CD14-positive monocyte (primary cell): ENCODE measurements at regions not wholly inside any gene's neighbourhood (a gene's known extent, or its start where the extent isn't known, plus 50 kb on each side); places are given as distances from the start of the nearest gene placed in this dataset.

Source experiments
- DNase-seq, 3 donors: peaks; one replicate each; pipeline ENCODE4 v3.0.0-alpha.2; 2011 to 2022
- H2AFZ ChIP-seq: 2 replicates; pipeline ENCODE4 v1.6.0; 2012; ENCODE audit warnings: mild to moderate bottlenecking, low read depth, low read length, inconsistent platforms; ENCODE audit not compliant: insufficient read depth, poor library complexity, severe bottlenecking
- H3K27ac ChIP-seq, 2 donors: 1 replicate in 1 of 2; 2 replicates in 1 of 2; pipeline ENCODE4 v1.5.1; 2012 to 2013; ENCODE audit warnings: low read length in 2 of 2, control low read depth in 1 of 2, inconsistent platforms in 1 of 2, low read depth in 1 of 2, mild to moderate bottlenecking in 1 of 2
- H3K27me3 ChIP-seq, 2 donors: one replicate each; pipeline versions ENCODE4 v1.6.0 to v1.6.1; 2011 to 2013; ENCODE audit warnings: low read length in 2 of 2; ENCODE audit not compliant: control insufficient read depth in 2 of 2, insufficient read depth in 2 of 2
- H3K36me3 ChIP-seq, 2 donors: replicated peaks in 1 of 2; 1 replicate in 1 of 2; 2 replicates in 1 of 2; pipeline versions ENCODE4 v1.5.1 to v1.6.1; 2012 to 2013; ENCODE audit warnings: low read length in 2 of 2, control low read depth in 1 of 2, inconsistent platforms in 1 of 2, mild to moderate bottlenecking in 1 of 2; ENCODE audit not compliant: insufficient read depth in 2 of 2, control insufficient read depth in 1 of 2
- H3K4me1 ChIP-seq, 2 donors: 1 replicate in 1 of 2; 2 replicates in 1 of 2; pipeline versions ENCODE4 v1.5.1 to v1.6.1; 2012 to 2013; ENCODE audit warnings: low read length in 2 of 2, control low read depth in 1 of 2, inconsistent platforms in 1 of 2, mild to moderate bottlenecking in 1 of 2, moderate library complexity in 1 of 2; ENCODE audit not compliant: insufficient read depth in 2 of 2, control insufficient read depth in 1 of 2
- H3K4me2 ChIP-seq: replicated peaks from 2 replicates; pipeline ENCODE3; 2012; ENCODE audit warnings: low read length, moderate library complexity, mild to moderate bottlenecking; ENCODE audit not compliant: poor library complexity, severe bottlenecking; ENCODE audit errors: extremely low read depth
- H3K4me3 ChIP-seq, 3 experiments: fragments of 200-600 bp in 1 of 3; sonication (generic) in 1 of 3; replicated peaks in 1 of 3; 1 replicate in 2 of 3; 2 replicates in 1 of 3; pipeline ENCODE4 v1.5.1; 2011 to 2013; ENCODE audit warnings: low read length in 3 of 3, mild to moderate bottlenecking in 3 of 3, control low read depth in 2 of 3, low read depth in 2 of 3, inconsistent platforms in 1 of 3, moderate library complexity in 1 of 3
- H3K79me2 ChIP-seq: 2 replicates; pipeline ENCODE4 v1.6.0; 2012; ENCODE audit warnings: mild to moderate bottlenecking, control low read depth, inconsistent platforms, low read length, moderate library complexity; ENCODE audit not compliant: insufficient read depth
- H3K9ac ChIP-seq: 2 replicates; pipeline ENCODE4 v1.6.0; 2017; ENCODE audit warnings: low read length, mild to moderate bottlenecking; ENCODE audit not compliant: insufficient read depth, poor library complexity, severe bottlenecking
- H3K9me3 ChIP-seq, 2 donors: replicated peaks in 1 of 2; 1 replicate in 1 of 2; 2 replicates in 1 of 2; pipeline versions ENCODE4 v1.5.1 to v1.6.1; 2012 to 2013; ENCODE audit warnings: low read length in 2 of 2, control low read depth in 1 of 2; ENCODE audit not compliant: control insufficient read depth in 1 of 2, insufficient read depth in 1 of 2
- H4K20me1 ChIP-seq: 2 replicates; pipeline ENCODE4 v1.6.0; 2012; ENCODE audit warnings: mild to moderate bottlenecking, low read length, control low read depth, moderate library complexity; ENCODE audit not compliant: insufficient read depth
- H3K27ac Mint-ChIP-seq, 7 donors: one replicate each; pipeline ENCODE4 v1.8.0; 2020; ENCODE audit warnings: mild to moderate bottlenecking in 7 of 7, mixed read lengths in 7 of 7, moderate library complexity in 6 of 7, inconsistent platforms in 2 of 7
- H3K27me3 Mint-ChIP-seq, 3 donors: one replicate each; pipeline ENCODE4 v1.8.0; 2021 to 2022; ENCODE audit warnings: low read depth in 3 of 3, mild to moderate bottlenecking in 3 of 3, mixed read lengths in 3 of 3, moderate library complexity in 3 of 3, inconsistent platforms in 1 of 3
- H3K36me3 Mint-ChIP-seq, 2 donors: one replicate each; pipeline ENCODE4 v1.8.0; 2020; ENCODE audit warnings: mixed read lengths in 2 of 2, inconsistent platforms in 1 of 2, mild to moderate bottlenecking in 1 of 2
- H3K4me1 Mint-ChIP-seq: one replicate; pipeline ENCODE4 v1.8.0; 2020; ENCODE audit warnings: mild to moderate bottlenecking, mixed read lengths
- H3K4me3 Mint-ChIP-seq, 2 donors: one replicate each; pipeline ENCODE4 v1.8.0; 2020; ENCODE audit warnings: mild to moderate bottlenecking in 2 of 2, mixed read lengths in 2 of 2, moderate library complexity in 1 of 2
- H3K9me3 Mint-ChIP-seq, 7 donors: one replicate each; pipeline ENCODE4 v1.8.0; 2020 to 2022; ENCODE audit warnings: mixed read lengths in 7 of 7, mild to moderate bottlenecking in 6 of 7, moderate library complexity in 6 of 7, inconsistent platforms in 2 of 7
- WGBS: methylation state at CpG from one replicate; pipeline ENCODE4 v1.1.5; 2013; ENCODE audit warnings: missing lambda C conversion rate; ENCODE audit not compliant: insufficient coverage; 5-methylcytosine and 5-hydroxymethylcytosine counted together
- intact Hi-C, 2 donors: fragments of 100-400 bp; cut with micrococcal nuclease; formaldehyde crosslinking; loops; one replicate each; pipeline versions ENCODE4 v1.15.0 to v1.15.1; 2023
- TF ChIP-seq, protein P1 (sequence below): fragments of 200-600 bp; IDR thresholded peaks from one replicate; pipeline ENCODE4 v1.8.0; 2022; ENCODE audit warnings: antibody characterized with exemption, mild to moderate bottlenecking

DNA sequence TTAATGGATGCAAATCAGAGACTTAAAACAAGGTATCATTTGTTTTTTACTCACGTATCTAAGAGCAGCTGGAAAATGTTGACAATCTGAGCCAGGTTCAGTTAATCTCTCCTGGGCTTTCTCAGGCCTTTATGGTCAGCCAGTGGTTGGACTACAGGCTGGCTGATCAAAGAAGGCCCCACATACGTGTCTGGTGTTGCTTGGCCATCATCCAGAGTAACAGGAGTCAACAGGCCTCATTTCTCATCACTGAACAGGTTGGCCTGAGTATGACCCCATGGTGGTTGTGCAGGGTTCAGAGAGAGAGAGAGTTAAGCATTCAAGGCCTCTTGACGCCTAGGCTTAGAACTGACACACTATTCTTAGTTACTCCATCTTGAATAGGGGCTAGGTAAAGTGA is 97.0 kb upstream of the VLDLR start:
- WGBS = 72% methylated on average over 2 of the region's 3 CpGs
- H3K4me1 Mint-ChIP-seq = no peaks in the 10 kb centered on the region
- H3K9me3 ChIP-seq = peaks cover 0 to 18% of the 10 kb centered on the region in 2 donors
- DNase-seq = no peak
- H3K9me3 Mint-ChIP-seq = peaks cover 5 to 22% (median 14%) of the 10 kb centered on the region in 7 donors
- no peaks in the 10 kb centered on the region for H4K20me1 ChIP-seq
- H3K36me3 ChIP-seq = no peaks in the 10 kb centered on the region
- H3K79me2 ChIP-seq = no peaks in the 10 kb centered on the region
- H3K9ac ChIP-seq = no peak overlapping the region
- no peak overlapping the region for H2AFZ ChIP-seq
- TF ChIP-seq, protein P1, sequence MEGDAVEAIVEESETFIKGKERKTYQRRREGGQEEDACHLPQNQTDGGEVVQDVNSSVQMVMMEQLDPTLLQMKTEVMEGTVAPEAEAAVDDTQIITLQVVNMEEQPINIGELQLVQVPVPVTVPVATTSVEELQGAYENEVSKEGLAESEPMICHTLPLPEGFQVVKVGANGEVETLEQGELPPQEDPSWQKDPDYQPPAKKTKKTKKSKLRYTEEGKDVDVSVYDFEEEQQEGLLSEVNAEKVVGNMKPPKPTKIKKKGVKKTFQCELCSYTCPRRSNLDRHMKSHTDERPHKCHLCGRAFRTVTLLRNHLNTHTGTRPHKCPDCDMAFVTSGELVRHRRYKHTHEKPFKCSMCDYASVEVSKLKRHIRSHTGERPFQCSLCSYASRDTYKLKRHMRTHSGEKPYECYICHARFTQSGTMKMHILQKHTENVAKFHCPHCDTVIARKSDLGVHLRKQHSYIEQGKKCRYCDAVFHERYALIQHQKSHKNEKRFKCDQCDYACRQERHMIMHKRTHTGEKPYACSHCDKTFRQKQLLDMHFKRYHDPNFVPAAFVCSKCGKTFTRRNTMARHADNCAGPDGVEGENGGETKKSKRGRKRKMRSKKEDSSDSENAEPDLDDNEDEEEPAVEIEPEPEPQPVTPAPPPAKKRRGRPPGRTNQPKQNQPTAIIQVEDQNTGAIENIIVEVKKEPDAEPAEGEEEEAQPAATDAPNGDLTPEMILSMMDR = no peak
- H3K4me3 ChIP-seq = no peak overlapping the region
- H3K27ac Mint-ChIP-seq = no peak overlapping the region
- intact Hi-C loops = no loop called here
- no peak overlapping the region for H3K4me3 Mint-ChIP-seq
- H3K27me3 Mint-ChIP-seq = peaks cover 0 to 3% (median 2%) of the 10 kb centered on the region in 3 donors
- no peak overlapping the region for H3K4me2 ChIP-seq
- H3K36me3 Mint-ChIP-seq = no peaks in the 10 kb centered on the region
- no peaks in the 10 kb centered on the region for H3K4me1 ChIP-seq
- H3K27ac ChIP-seq = no peak overlapping the region
- H3K27me3 ChIP-seq = no peaks in the 10 kb centered on the region

DNA sequence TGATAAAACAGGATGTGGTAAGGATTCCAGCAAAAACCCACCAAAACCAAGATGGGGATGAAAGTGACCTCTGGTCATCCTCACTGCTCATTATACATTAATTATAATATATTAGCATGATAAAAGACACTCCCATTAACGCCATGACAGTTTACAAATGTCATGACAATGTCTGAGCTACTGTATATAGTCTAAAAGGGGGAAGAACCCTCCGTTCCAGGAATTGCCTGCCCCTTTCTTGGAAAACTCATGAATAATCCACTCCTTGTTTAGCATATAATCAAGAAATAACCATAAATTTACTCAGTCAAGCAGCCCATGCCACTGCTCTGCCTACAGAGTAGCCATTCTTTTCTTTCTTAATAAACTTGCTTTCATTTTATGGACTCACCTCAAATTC is 96.4 kb upstream of the VLDLR start:
- no peak overlapping the region for H3K9ac ChIP-seq
- no peaks in the 10 kb centered on the region for H4K20me1 ChIP-seq
- peaks cover 0 to 3% (median 2%) of the 10 kb centered on the region in 3 donors for H3K27me3 Mint-ChIP-seq
- intact Hi-C loops = no loop called here
- no peaks in the 10 kb centered on the region for H3K4me1 Mint-ChIP-seq
- DNase-seq = no peak
- H3K36me3 Mint-ChIP-seq = no peaks in the 10 kb centered on the region
- no peak overlapping the region for H3K4me3 Mint-ChIP-seq
- no CpG with 5 or more reads among the region's 2 CpGs for WGBS
- H3K79me2 ChIP-seq = no peaks in the 10 kb centered on the region
- H3K4me1 ChIP-seq = no peaks in the 10 kb centered on the region
- H3K27ac ChIP-seq = no peak overlapping the region
- H3K9me3 ChIP-seq = peaks cover 0 to 18% of the 10 kb centered on the region in 2 donors
- no peak overlapping the region for H3K27ac Mint-ChIP-seq
- no peaks in the 10 kb centered on the region for H3K27me3 ChIP-seq
- H3K36me3 ChIP-seq = no peaks in the 10 kb centered on the region
- H3K4me3 ChIP-seq = no peak overlapping the region
- H2AFZ ChIP-seq = no peak overlapping the region
- peaks cover 4 to 22% (median 12%) of the 10 kb centered on the region in 7 donors for H3K9me3 Mint-ChIP-seq
- no peak overlapping the region for H3K4me2 ChIP-seq
- TF ChIP-seq, protein P1 = no peak
